ENCODE measurements at regions not wholly inside any gene's neighbourhood (a gene's known extent, or its start where the extent isn't known, plus 50 kb on each side); places are given as distances from the start of the nearest gene placed in this dataset.

DNA sequence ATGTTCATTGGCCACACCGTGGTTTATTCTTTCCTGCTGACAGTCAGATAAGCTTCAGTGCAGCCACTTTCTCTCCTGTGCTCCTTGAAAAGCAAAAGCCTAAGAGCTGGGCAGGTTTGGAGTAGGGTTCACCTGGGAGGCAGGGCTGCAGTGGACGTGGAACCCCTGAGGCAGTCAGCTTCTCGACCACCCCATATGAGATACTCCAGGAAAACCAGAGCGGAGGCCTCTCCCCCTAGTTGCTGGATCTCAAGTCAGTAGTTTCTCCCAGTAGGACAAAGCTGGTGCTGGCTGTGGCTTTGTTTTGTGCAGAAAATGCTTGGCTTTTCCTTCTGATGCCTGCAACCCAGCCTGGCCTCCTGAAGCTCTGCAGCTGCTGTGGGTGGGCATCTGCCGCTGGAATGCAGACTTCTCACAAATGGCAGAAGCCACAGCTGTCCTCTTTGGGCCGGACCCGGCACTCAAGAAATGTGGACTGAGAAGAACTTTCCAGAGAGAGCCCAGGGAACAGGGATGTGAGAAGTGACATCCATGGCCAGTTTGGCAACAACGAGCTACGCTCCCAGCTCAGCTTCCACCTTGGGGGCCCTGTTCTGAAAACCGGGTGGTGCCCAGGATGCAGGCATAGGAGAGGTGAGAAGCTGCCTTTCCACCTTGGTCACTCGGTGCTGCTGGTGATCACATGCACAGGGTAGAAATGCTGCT lies 276.6 kb upstream of the TCERG1L start:
- DNase-seq = no peak

DNA sequence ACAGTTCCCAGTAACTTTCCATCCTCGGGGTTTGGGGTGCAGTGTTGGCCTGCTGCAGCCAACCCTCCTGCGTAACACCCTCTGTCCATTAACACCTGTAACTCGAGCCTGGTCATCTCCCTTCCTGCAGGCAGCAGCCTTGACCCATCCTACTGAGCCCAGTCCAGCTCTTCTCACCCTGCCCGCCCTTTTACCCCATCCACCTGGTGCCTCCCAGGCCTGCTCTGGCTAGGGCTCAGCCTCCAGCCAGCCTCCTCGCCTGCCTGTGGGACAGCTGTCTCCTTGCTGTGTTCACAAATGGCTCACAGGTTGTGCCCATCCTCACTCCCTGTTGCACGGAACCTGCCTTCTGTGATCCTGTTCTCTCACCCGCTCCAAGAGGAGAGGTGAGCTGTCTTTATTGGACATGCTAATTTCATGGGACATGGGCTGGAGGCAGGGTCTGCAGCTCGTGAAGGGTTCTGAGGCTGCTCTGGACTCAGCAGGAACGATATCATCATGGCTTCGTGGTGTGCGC lies 277.2 kb upstream of the TCERG1L start:
- no peak for DNase-seq

DNA sequence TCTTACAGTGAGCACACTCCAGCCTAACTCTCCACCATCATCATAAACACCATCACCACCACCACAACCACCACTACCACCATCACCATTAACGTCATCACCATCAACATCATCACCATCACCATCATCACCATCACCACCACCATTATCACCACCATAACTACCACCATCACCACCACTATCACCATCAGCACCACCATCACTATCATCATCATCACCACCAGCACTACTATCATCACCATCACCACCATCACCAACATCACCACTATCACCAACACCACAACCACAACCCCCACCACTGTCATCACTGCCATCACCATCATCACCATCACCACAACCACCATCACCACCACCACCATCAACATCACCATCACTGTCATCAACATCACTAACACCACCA lies 279.0 kb upstream of the TCERG1L start:
- no peak for DNase-seq

DNA sequence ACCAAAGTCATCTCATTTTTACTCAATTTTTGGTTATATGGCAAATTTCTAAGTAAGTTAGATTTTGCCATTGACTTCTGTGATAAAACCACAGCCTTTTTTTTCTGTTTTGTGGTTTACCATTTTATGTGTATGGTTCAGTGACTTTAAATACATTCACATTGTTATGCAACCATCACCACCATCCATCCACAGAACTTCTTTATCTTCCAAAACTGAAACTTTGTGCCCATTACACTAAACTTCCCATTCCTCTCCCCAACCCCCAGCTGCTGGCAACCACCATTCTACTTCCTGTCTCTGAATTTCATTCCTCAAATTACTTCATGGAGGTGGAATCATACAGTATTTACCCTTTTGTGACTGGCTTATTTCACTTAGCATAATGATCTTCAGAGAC lies 280.4 kb upstream of the TCERG1L start:
- no peak for DNase-seq

- DNase-seq = no peak
These were observed 291.6 kb upstream of the PPP2R2D start for GRCh38 chr10:131609176-131609575.

- no peak for DNase-seq
These were observed 285.7 kb upstream of the PPP2R2D start for GRCh38 chr10:131615150-131615549.

GRCh38 chr10:131616040-131616439 lies 284.8 kb upstream of the PPP2R2D start:
- no peak for DNase-seq

- no peak for DNase-seq
These were observed 283.5 kb upstream of the PPP2R2D start for GRCh38 chr10:131617113-131617858.

DNA sequence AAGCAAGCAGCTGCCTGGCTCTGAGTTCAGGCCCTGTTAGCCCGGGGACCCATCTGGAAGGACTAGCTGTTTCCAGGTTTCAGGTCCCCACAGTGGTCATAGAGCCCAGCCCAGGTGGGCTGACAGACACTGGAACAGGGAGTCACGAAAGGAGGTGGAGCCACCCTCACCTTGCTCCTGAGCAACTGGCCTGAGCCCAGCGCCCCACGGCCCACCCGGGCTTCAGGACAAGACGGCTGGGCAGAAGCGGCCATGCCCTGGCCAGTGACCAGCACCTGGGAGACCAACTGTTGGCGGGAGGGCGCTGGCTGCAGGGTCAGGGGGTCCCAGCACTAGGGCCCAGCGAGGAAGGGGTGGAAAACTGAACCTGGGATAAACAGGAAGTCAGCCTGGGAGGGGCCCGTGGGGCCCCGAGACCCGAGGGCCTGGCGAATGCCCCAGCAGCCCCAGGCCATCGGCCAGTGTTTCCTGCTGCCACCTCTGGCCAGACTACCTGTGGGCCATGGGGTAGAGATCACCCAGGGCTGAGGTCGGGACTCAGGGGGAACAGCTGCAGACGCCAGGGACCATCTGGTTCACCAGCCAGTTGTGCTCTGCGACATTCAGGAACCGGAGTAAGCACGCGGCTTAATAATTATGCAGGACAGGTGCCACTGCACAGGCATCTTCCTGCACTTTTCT lies 282.1 kb upstream of the PPP2R2D start:
- DNase-seq = no peak

DNA sequence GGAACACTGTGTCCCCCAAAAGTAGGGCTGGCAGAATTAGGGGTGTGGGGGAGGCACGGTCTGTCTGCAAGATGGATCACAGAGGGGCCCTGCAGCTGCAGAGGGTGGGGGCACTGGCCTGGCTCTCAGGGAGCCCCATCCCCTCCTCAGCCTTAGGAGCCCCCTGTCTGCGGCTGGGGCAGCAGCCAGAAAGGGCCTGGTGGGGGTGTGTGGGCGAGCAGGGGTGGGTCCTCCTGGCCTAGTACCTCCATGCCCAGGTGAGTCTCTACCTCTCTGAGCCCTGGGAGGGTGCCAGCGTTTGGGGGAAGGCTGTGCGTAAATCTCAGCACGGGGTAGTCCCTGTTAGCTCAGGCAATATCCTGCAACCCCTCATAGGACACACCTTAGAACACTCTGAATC lies 280.5 kb upstream of the PPP2R2D start:
- DNase-seq = no peak

DNA sequence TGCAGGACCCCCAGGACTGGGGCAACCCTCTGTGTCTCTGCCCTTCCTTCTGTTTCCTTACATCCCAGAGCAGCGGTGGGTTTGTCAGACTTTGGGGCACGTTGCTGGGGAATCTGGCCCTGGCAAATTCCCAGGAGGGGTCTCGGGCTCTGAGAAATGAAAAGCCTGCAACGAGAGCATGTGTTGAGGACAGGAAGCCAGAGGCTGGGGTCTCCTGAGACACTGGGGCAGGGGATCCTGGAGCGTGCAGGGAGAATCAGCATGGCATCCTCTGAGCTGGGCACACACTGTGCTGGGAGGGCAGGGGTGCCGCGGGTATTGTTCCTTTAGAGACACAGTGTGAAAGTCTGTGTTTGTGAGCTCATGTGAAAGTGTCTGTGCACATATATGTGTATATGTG lies 279.9 kb upstream of the PPP2R2D start:
- DNase-seq = no peak

- DNase-seq = no peak
These were observed 278.8 kb upstream of the PPP2R2D start for GRCh38 chr10:131621784-131622624.

DNA sequence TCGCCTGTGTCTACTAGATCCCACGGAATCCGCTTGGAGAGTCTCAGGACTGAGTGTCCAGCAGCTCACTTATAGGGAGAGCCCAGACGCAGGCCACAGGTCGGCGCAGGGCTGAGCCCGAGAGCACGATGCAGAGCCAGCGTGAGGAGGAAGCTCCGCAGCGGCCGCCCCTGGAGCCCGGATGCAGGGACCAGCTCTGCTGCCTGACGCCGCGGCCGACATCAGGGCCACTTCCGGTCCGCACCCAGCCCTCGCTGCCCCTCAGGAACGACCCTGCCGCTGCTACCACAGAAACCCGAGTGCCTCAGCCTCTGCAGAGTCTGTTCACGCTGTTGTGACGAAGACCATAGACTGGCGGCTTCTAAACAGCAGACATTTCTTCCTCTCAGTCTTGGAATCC lies 275.8 kb upstream of the PPP2R2D start:
- DNase-seq = no peak

DNA sequence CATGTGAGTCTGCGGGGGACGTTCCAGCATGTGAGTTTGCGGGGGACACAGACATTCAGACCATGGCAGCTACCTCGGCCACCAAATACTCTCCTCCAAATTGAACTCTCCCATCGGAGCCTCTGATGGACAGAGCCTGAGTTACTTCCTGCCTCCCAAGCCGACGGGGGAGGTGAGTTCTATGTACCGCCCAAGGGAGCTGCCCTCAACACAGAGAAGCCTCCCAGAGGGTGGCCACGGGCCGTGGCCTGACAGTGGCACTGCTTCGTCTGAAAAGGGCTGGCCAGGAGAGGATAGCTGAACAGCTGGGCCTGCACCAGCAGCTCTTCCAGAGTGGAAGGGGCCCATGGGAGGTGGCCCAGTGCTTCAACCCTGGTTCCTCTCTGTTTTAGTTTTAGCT lies 274.5 kb upstream of the PPP2R2D start:
- no peak for DNase-seq

- no peak for DNase-seq
These were observed 271.6 kb upstream of the PPP2R2D start for GRCh38 chr10:131629026-131629770.

DNA sequence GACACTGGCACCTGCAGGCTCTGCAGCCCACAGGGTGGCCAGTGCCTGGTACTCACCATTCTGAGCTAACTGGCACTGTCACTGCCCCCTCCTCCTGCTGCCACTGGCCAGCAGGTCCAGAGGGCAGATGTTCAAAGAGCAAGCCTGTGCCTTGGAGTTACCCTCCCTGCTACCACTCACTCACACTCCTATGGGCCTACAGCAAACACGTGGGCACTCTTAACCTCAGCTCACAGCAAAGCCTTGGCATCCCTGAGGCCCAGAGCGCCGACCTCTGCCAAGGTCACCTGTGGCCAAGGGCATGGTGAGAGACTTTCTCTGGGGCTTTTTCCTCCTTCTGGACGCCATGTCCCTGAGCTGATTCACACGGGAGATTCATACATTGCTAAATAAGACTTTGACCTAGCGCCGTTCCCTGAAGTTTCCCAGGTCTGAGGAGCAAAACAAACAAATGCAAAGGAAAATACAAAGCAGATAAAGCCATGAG lies 270.0 kb upstream of the PPP2R2D start:
- no peak for DNase-seq

- DNase-seq = no peak
These were observed 269.2 kb upstream of the PPP2R2D start for GRCh38 chr10:131631619-131632018.

GRCh38 chr10:131635564-131636015 lies 265.2 kb upstream of the PPP2R2D start:
- DNase-seq = no peak

DNA sequence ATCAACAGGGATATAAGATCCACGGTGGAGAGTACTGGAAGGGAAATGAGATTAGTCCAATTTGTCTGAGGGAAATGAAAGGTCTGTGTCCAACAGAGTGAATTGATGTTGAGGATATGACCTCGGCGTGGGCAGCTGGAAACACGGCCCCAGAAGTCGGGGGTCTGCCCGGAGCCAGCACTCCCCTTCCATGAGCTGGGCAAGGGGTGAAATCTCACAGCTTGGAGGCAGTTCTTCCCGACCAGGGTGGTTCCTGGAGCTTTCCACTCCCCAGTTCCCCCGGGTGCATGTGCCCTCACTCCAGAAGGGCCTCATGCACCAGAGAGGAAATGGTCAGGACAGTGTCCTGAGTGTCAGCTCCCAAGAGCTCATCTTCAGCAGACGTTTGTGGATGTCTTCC lies 264.7 kb upstream of the PPP2R2D start:
- no peak for DNase-seq

- DNase-seq = no peak
These were observed 263.7 kb upstream of the PPP2R2D start for GRCh38 chr10:131636841-131637724.

All from RPMI8226 (cell line).